Loucy (cell line): ENCODE measurements at regions not wholly inside any gene's neighbourhood (a gene's known extent, or its start where the extent isn't known, plus 50 kb on each side); places are given as distances from the start of the nearest gene placed in this dataset.

ENCODE experiments used
- CTCF ChIP-seq: fragments of 200-600 bp; sonication (generic); conservative IDR thresholded peaks from 2 replicates; pipeline ENCODE4 v1.5.1; 2014; ENCODE audit warnings: mild to moderate bottlenecking, antibody characterized with exemption, low read length
- EZH2phosphoT487 ChIP-seq: fragments of 200-600 bp; IDR thresholded peaks from 2 replicates; pipeline ENCODE4 v1.6.1; 2018; ENCODE audit warnings: antibody characterized with exemption, mild to moderate bottlenecking, moderate library complexity, borderline replicate concordance

GRCh38 chr22:34333285-34333684 lies 413.0 kb upstream of the LARGE1 start:
- TF ChIP-seq CTCF (no peak), EZH2phosphoT487 (no peak)
